ENCODE measurements at regions not wholly inside any gene's neighbourhood (a gene's known extent, or its start where the extent isn't known, plus 50 kb on each side); places are given as distances from the start of the nearest gene placed in this dataset.
A peak's percentile ranks its signal among the peaks of the same experiment; 100 is the strongest.

- no peak for ATAC-seq (replicated peaks in 1 of 4)
- Mint-ChIP-seq H3K36me3 (no peaks in the 10 kb centered on the region), H3K9me3 (peaks cover 9 to 14% (median 10%) of the 10 kb centered on the region in 3 donors), H3K27ac (no peak overlapping the region), H3K4me3 (no peak overlapping the region), H3K4me1 (no peaks in the 10 kb centered on the region), H3K27me3 (peaks cover 2 to 4% of the 10 kb centered on the region in 2 donors)
- no peak for DNase-seq
- Histone ChIP-seq H3K36me3 (ENCODE audit: control insufficient read depth in 2 of 2, extremely low read depth in 1 of 2, insufficient read depth in 1 of 2, low read length in 1 of 2) (no peaks in the 10 kb centered on the region), H3K27me3 (replicated peaks in 1 of 2; ENCODE audit: control insufficient read depth in 2 of 2, extremely low read depth in 1 of 2, insufficient read depth in 2 of 2, low read length in 1 of 2) (no peaks in the 10 kb centered on the region), H3K9me3 (no peaks in the 10 kb centered on the region), H3K27ac (ENCODE audit: low read length) (no peak overlapping the region), H3K4me3 (ENCODE audit: control insufficient read depth in 1 of 2, extremely low read depth in 1 of 2, low read length in 1 of 2) (no peak overlapping the region), H3K4me1 (ENCODE audit: control insufficient read depth in 1 of 2, extremely low read depth in 1 of 2, insufficient read depth in 2 of 2, low read length in 2 of 2) (no peaks in the 10 kb centered on the region)
- ChIA-PET POLR2A (no interaction called here), CTCF (no interaction called here)
- no CpG with 5 or more reads among the region's 1 CpG for WGBS (ENCODE audit: insufficient coverage)
Observed at GRCh38 chr9:111186021-111186530, 143.9 kb downstream of the OR2K2 start.

- ATAC-seq (replicated peaks in 1 of 4) (no peak), DNase-seq (no peak)
- H3K4me3 Mint-ChIP-seq = no peak overlapping the region
- CTCF ChIA-PET = no interaction called here
- no peaks in the 10 kb centered on the region for H3K36me3 Mint-ChIP-seq
- Histone ChIP-seq H3K9me3 (no peaks in the 10 kb centered on the region), H3K27ac (ENCODE audit: low read length) (no peak overlapping the region), H3K27me3 (replicated peaks in 1 of 2; ENCODE audit: control insufficient read depth in 2 of 2, extremely low read depth in 1 of 2, insufficient read depth in 2 of 2, low read length in 1 of 2) (no peaks in the 10 kb centered on the region), H3K4me3 (ENCODE audit: control insufficient read depth in 1 of 2, extremely low read depth in 1 of 2, low read length in 1 of 2) (no peak overlapping the region), H3K4me1 (ENCODE audit: control insufficient read depth in 1 of 2, extremely low read depth in 1 of 2, insufficient read depth in 2 of 2, low read length in 2 of 2) (no peaks in the 10 kb centered on the region), H3K36me3 (ENCODE audit: control insufficient read depth in 2 of 2, extremely low read depth in 1 of 2, insufficient read depth in 1 of 2, low read length in 1 of 2) (no peaks in the 10 kb centered on the region)
- H3K27ac Mint-ChIP-seq = no peak overlapping the region
- H3K9me3 Mint-ChIP-seq = peaks cover 9 to 18% (median 14%) of the 10 kb centered on the region in 3 donors
- H3K27me3 Mint-ChIP-seq = peaks cover 0 to 9% of the 10 kb centered on the region in 2 donors
- H3K4me1 Mint-ChIP-seq = no peaks in the 10 kb centered on the region
- POLR2A ChIA-PET = no interaction called here
- no CpG with 5 or more reads among the region's 2 CpGs for WGBS (ENCODE audit: insufficient coverage)
Observed at GRCh38 chr9:111180811-111181210, 142.5 kb upstream of the LPAR1 start.

GRCh38 chr9:111179577-111179976 lies 141.3 kb upstream of the LPAR1 start:
- DNase-seq = peak in 1 of 35 experiments; percentile 3
- H3K36me3 Mint-ChIP-seq = no peaks in the 10 kb centered on the region

GRCh38 chr9:111178331-111179055 lies 140.2 kb upstream of the LPAR1 start:
- Histone ChIP-seq H3K4me1 (ENCODE audit: control insufficient read depth in 1 of 2, extremely low read depth in 1 of 2, insufficient read depth in 2 of 2, low read length in 2 of 2) (no peaks in the 10 kb centered on the region), H3K27ac (ENCODE audit: low read length) (no peak overlapping the region), H3K4me3 (ENCODE audit: control insufficient read depth in 1 of 2, extremely low read depth in 1 of 2, low read length in 1 of 2) (no peak overlapping the region), H3K27me3 (replicated peaks in 1 of 2; ENCODE audit: control insufficient read depth in 2 of 2, extremely low read depth in 1 of 2, insufficient read depth in 2 of 2, low read length in 1 of 2) (no peaks in the 10 kb centered on the region), H3K9me3 (no peaks in the 10 kb centered on the region), H3K36me3 (ENCODE audit: control insufficient read depth in 2 of 2, extremely low read depth in 1 of 2, insufficient read depth in 1 of 2, low read length in 1 of 2) (no peaks in the 10 kb centered on the region)
- CTCF ChIA-PET = no interaction called here
- POLR2A ChIA-PET = no interaction called here
- no peaks in the 10 kb centered on the region for H3K36me3 Mint-ChIP-seq
- DNase-seq (no peak), ATAC-seq (replicated peaks in 1 of 4) (no peak)
- H3K9me3 Mint-ChIP-seq = peaks cover 3 to 13% (median 10%) of the 10 kb centered on the region in 3 donors
- no peak overlapping the region for H3K27ac Mint-ChIP-seq
- H3K4me3 Mint-ChIP-seq = no peak overlapping the region
- no peaks in the 10 kb centered on the region for H3K4me1 Mint-ChIP-seq
- peaks cover 0 to 9% of the 10 kb centered on the region in 2 donors for H3K27me3 Mint-ChIP-seq
- WGBS (ENCODE audit: insufficient coverage) = 57% methylated on average over 1 of the region's 9 CpGs

More at GRCh38 chr9:111179577-111179976, 141.3 kb upstream of the LPAR1 start:
- H3K9me3 ChIP-seq = no peaks in the 10 kb centered on the region
- Mint-ChIP-seq H3K4me3 (no peak overlapping the region), H3K9me3 (peaks cover 5 to 15% (median 14%) of the 10 kb centered on the region in 3 donors), H3K27me3 (peaks cover 0 to 9% of the 10 kb centered on the region in 2 donors), H3K4me1 (no peaks in the 10 kb centered on the region), H3K27ac (no peak overlapping the region)
- H3K27me3 ChIP-seq (replicated peaks in 1 of 2; ENCODE audit: control insufficient read depth in 2 of 2, extremely low read depth in 1 of 2, insufficient read depth in 2 of 2, low read length in 1 of 2) = no peaks in the 10 kb centered on the region
- H3K4me1 ChIP-seq (ENCODE audit: control insufficient read depth in 1 of 2, extremely low read depth in 1 of 2, insufficient read depth in 2 of 2, low read length in 2 of 2) = no peaks in the 10 kb centered on the region
- H3K4me3 ChIP-seq (ENCODE audit: control insufficient read depth in 1 of 2, extremely low read depth in 1 of 2, low read length in 1 of 2) = no peak overlapping the region
- no peak for ATAC-seq (replicated peaks in 1 of 4)
- POLR2A ChIA-PET = no interaction called here
- no peak overlapping the region for H3K27ac ChIP-seq (ENCODE audit: low read length)
- 3% methylated on average over 5 of the region's 5 CpGs for WGBS (ENCODE audit: insufficient coverage)
- H3K36me3 ChIP-seq (ENCODE audit: control insufficient read depth in 2 of 2, extremely low read depth in 1 of 2, insufficient read depth in 1 of 2, low read length in 1 of 2) = no peaks in the 10 kb centered on the region
- CTCF ChIA-PET = no interaction called here

GRCh38 chr9:111176511-111176910 lies 138.2 kb upstream of the LPAR1 start:
- Mint-ChIP-seq H3K9me3 (peaks cover 0 to 11% (median 2%) of the 10 kb centered on the region in 3 donors), H3K36me3 (no peaks in the 10 kb centered on the region), H3K4me3 (no peak overlapping the region), H3K4me1 (no peaks in the 10 kb centered on the region), H3K27ac (no peak overlapping the region), H3K27me3 (peaks cover 0 to 5% of the 10 kb centered on the region in 2 donors)
- POLR2A ChIA-PET = no interaction called here
- no peak overlapping the region for H3K27ac ChIP-seq (ENCODE audit: low read length)
- H3K36me3 ChIP-seq (ENCODE audit: control insufficient read depth in 2 of 2, extremely low read depth in 1 of 2, insufficient read depth in 1 of 2, low read length in 1 of 2) = no peaks in the 10 kb centered on the region
- WGBS (ENCODE audit: insufficient coverage) = 75% methylated on average over 1 of the region's 6 CpGs
- DNase-seq (no peak), ATAC-seq (replicated peaks in 1 of 4) (no peak)
- CTCF ChIA-PET = no interaction called here
- H3K4me3 ChIP-seq (ENCODE audit: control insufficient read depth in 1 of 2, extremely low read depth in 1 of 2, low read length in 1 of 2) = no peak overlapping the region
- H3K27me3 ChIP-seq (replicated peaks in 1 of 2; ENCODE audit: control insufficient read depth in 2 of 2, extremely low read depth in 1 of 2, insufficient read depth in 2 of 2, low read length in 1 of 2) = no peaks in the 10 kb centered on the region
- H3K9me3 ChIP-seq = no peaks in the 10 kb centered on the region
- no peaks in the 10 kb centered on the region for H3K4me1 ChIP-seq (ENCODE audit: control insufficient read depth in 1 of 2, extremely low read depth in 1 of 2, insufficient read depth in 2 of 2, low read length in 2 of 2)

- H3K27me3 ChIP-seq (replicated peaks in 1 of 2; ENCODE audit: control insufficient read depth in 2 of 2, extremely low read depth in 1 of 2, insufficient read depth in 2 of 2, low read length in 1 of 2) = no peaks in the 10 kb centered on the region
- ChIA-PET POLR2A (no interaction called here), CTCF (no interaction called here)
- Mint-ChIP-seq H3K4me1 (no peaks in the 10 kb centered on the region), H3K9me3 (peaks cover 0 to 11% (median 2%) of the 10 kb centered on the region in 3 donors), H3K27me3 (peaks cover 0 to 5% of the 10 kb centered on the region in 2 donors), H3K27ac (no peak overlapping the region), H3K4me3 (no peak overlapping the region), H3K36me3 (no peaks in the 10 kb centered on the region)
- no peaks in the 10 kb centered on the region for H3K4me1 ChIP-seq (ENCODE audit: control insufficient read depth in 1 of 2, extremely low read depth in 1 of 2, insufficient read depth in 2 of 2, low read length in 2 of 2)
- no peak overlapping the region for H3K27ac ChIP-seq (ENCODE audit: low read length)
- H3K36me3 ChIP-seq (ENCODE audit: control insufficient read depth in 2 of 2, extremely low read depth in 1 of 2, insufficient read depth in 1 of 2, low read length in 1 of 2) = no peaks in the 10 kb centered on the region
- H3K4me3 ChIP-seq (ENCODE audit: control insufficient read depth in 1 of 2, extremely low read depth in 1 of 2, low read length in 1 of 2) = no peak overlapping the region
- ATAC-seq (replicated peaks in 1 of 4) (no peak), DNase-seq (no peak)
- H3K9me3 ChIP-seq = no peaks in the 10 kb centered on the region
Observed at GRCh38 chr9:111175350-111175749, 137.1 kb upstream of the LPAR1 start.
